RWPE1 (cell line): ENCODE measurements at regions not wholly inside any gene's neighbourhood (a gene's known extent, or its start where the extent isn't known, plus 50 kb on each side); places are given as distances from the start of the nearest gene placed in this dataset.
A peak's percentile ranks its signal among the peaks of the same experiment; 100 is the strongest.

ENCODE experiments used
- CTCF ChIA-PET: fragments of 350-600 bp; sonication (Branson Sonifier 250); formaldehyde crosslinking; extraction: SDS; loops from one replicate; lab custom pipeline; 2021; lab: Yijun Ruan, JAX
- POLR2A ChIA-PET: fragments of 400-600 bp; formaldehyde crosslinking; extraction: SDS; loops from one replicate; lab custom pipeline; 2020; ENCODE audit warnings: antibody characterized with exemption; ENCODE audit not compliant: low non-redundant PET; lab: Yijun Ruan, JAX
- DNase-seq: peaks from one replicate; pipeline ENCODE4 v3.0.0; 2012; ENCODE audit warnings: low spot score
- H3K27ac ChIP-seq: fragments of 450-650 bp; 2 replicates; pipeline ENCODE4 v1.5.1; 2017
- TF ChIP-seq, protein P1 (sequence below): fragments of 450-650 bp; conservative IDR thresholded peaks from 2 replicates; pipeline ENCODE4 v1.5.1; 2017; ENCODE audit warnings: low read depth, mild to moderate bottlenecking

GRCh38 chr4:174170091-174170490 is 113.4 kb downstream of the FBXO8 start:
- ChIA-PET POLR2A (no interaction called here), CTCF (no interaction called here)
- H3K27ac ChIP-seq = no peak overlapping the region
- TF ChIP-seq, protein P1, sequence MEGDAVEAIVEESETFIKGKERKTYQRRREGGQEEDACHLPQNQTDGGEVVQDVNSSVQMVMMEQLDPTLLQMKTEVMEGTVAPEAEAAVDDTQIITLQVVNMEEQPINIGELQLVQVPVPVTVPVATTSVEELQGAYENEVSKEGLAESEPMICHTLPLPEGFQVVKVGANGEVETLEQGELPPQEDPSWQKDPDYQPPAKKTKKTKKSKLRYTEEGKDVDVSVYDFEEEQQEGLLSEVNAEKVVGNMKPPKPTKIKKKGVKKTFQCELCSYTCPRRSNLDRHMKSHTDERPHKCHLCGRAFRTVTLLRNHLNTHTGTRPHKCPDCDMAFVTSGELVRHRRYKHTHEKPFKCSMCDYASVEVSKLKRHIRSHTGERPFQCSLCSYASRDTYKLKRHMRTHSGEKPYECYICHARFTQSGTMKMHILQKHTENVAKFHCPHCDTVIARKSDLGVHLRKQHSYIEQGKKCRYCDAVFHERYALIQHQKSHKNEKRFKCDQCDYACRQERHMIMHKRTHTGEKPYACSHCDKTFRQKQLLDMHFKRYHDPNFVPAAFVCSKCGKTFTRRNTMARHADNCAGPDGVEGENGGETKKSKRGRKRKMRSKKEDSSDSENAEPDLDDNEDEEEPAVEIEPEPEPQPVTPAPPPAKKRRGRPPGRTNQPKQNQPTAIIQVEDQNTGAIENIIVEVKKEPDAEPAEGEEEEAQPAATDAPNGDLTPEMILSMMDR = no peak
- no peak for DNase-seq

GRCh38 chr4:174157106-174157607 is 126.3 kb downstream of the FBXO8 start:
- POLR2A ChIA-PET = no interaction called here
- CTCF ChIA-PET = interaction anchor here (0.7 kb wide), 2 partner anchors 625 to 629 kb away, joined by 3 to 5 read pairs; no protein-coding TSS in a partner anchor
- TF ChIP-seq, protein P1 = no peak
- no peak overlapping the region for H3K27ac ChIP-seq
- no peak for DNase-seq

DNA sequence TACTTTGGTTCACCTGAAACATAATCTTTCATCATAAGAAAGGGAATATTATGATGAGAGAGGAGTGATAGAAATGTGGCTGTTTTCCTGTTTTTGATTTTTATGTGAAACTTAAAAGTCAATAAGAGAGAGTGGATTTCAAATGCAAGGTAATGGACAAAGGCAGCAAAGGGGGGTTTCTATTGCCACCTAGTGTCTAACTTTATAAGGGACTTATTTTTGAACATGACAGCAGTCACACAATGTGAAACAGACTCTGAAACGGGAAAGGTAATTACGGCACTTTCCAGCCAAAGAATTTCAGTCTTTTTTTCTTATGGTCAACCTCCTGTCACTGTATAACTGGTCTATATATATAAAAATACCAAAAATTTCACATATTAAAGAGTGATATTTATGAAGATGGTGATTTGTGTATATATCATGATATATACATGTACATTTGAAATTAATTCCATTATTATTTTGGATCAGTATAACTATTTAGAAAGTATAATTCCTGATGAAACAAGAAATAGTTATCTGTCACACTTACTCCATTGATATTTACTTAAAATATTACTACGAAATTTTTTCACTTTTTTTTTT is 127.1 kb downstream of the FBXO8 start:
- peak; percentile 42 for DNase-seq
- TF ChIP-seq, protein P1 = peak; percentile 72
- CTCF ChIA-PET = interaction anchor here (0.7 kb wide), 1 partner anchor 628 kb away, joined by 5 read pairs; no protein-coding TSS in a partner anchor
- POLR2A ChIA-PET = no interaction called here
- no peak overlapping the region for H3K27ac ChIP-seq

DNA sequence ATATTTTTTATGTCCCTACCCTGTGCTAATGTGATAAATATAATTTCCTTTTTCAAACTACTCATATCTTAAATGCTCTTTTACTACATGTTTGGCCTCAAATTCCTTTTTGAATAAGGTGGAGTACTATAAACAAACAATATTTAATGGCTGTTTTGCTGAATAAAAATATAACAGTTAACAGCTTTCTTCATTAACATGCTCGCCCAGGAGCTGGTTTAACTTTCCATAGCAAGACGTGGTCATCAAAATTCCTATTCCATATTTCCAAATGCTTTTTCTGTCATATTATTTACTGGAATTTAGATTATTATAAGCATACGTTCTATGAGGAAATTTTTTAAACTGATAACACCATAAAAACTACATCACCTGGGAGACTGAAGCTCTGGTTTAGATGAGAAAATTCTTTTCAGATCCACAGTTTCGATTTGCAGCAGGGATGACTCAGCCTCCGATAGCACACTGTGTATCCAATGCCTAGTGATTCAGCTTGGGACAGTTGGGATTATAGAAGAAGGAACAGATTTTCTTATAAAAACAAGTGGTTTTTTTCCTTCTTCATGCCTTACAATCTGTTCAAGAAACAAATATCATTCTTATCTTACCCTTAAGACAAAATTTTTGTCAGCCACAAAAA is 129.1 kb downstream of the FBXO8 start:
- POLR2A ChIA-PET = no interaction called here
- no peak overlapping the region for H3K27ac ChIP-seq
- TF ChIP-seq, protein P1 = no peak
- CTCF ChIA-PET = interaction anchor here (0.6 kb wide), 2 partner anchors 44 to 164 kb away, joined by 3 to 5 read pairs; no protein-coding TSS in a partner anchor
- DNase-seq = peak; percentile 56

- TF ChIP-seq, protein P1 = no peak
- ChIA-PET CTCF (interaction anchor here (0.5 kb wide), 1 partner anchor 207 kb away, joined by 3 read pairs; no protein-coding TSS in a partner anchor), POLR2A (interaction anchor here (0.7 kb wide), 1 partner anchor 40 kb away, joined by 3 read pairs; no protein-coding TSS in a partner anchor)
- H3K27ac ChIP-seq = no peak overlapping the region
- no peak for DNase-seq
Observed at GRCh38 chr4:174152717-174153466, 130.6 kb downstream of the FBXO8 start.

DNA sequence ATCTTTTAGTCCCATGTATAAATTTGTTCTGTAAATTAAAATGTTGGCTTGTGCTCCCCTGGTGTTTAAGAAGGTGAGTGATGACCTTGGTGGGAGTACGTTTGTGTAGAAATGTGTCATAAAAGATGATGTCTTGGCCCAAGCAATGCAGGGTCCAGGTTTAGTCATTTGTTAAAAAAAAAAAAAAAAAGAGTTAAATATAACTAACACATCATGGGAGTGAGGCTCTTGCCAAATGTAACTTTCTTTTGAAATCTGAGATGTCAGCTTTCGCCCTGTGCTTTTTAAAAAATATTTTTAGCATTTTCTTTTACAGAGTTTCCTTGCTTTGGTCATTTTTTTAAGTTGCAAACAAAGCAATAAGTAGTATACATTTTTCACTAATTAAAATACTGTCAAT is 135.6 kb downstream of the FBXO8 start:
- TF ChIP-seq, protein P1 = no peak
- ChIA-PET CTCF (no interaction called here), POLR2A (no interaction called here)
- DNase-seq = no peak
- no peak overlapping the region for H3K27ac ChIP-seq
